GM23338 (cell line): ENCODE measurements at regions not wholly inside any gene's neighbourhood (a gene's known extent, or its start where the extent isn't known, plus 50 kb on each side); places are given as distances from the start of the nearest gene placed in this dataset.
A peak's percentile ranks its signal among the peaks of the same experiment; 100 is the strongest.

Experiments
- ATAC-seq: fragments of 200-7000 bp; cut with Tn5 transposase; 3 replicates; pipeline ENCODE4 v1.9.1; 2020
- DNase-seq: peaks from one replicate; pipeline ENCODE4 v3.0.0-alpha.2; 2015; ENCODE audit warnings: low spot score
- H2AFZ ChIP-seq: fragments of 200-600 bp; sonication (generic); 2 replicates; pipeline ENCODE4 v1.8.0; 2016; ENCODE audit warnings: antibody characterized with exemption, mild to moderate bottlenecking, moderate library complexity
- H3F3A ChIP-seq: fragments of 200-600 bp; sonication (generic); replicated peaks from 2 replicates; pipeline ENCODE4 v1.8.0; 2017; ENCODE audit warnings: antibody characterized with exemption, mixed run types, low read depth
- H3K27ac ChIP-seq: fragments of 200-600 bp; sonication (generic); 2 replicates; pipeline ENCODE4 v1.6.1; 2016; ENCODE audit warnings: low read depth
- H3K27me3 ChIP-seq: fragments of 200-600 bp; sonication (generic); 2 replicates; pipeline ENCODE4 v1.8.0; 2016; ENCODE audit warnings: mild to moderate bottlenecking, mixed run types, moderate library complexity; ENCODE audit not compliant: insufficient read depth
- H3K36me3 ChIP-seq: fragments of 200-600 bp; sonication (generic); 2 replicates; pipeline ENCODE4 v1.8.0; 2016; ENCODE audit warnings: mild to moderate bottlenecking; ENCODE audit not compliant: insufficient read depth
- H3K4me1 ChIP-seq: fragments of 200-600 bp; sonication (generic); 2 replicates; pipeline ENCODE4 v1.8.0; 2016; ENCODE audit warnings: mild to moderate bottlenecking, moderate library complexity; ENCODE audit not compliant: insufficient read depth
- H3K4me2 ChIP-seq: fragments of 200-600 bp; sonication (generic); 2 replicates; pipeline ENCODE4 v1.7.1; 2017; ENCODE audit warnings: mixed run types
- H3K4me3 ChIP-seq: fragments of 200-600 bp; sonication (generic); 2 replicates; pipeline ENCODE4 v1.6.1; 2016; ENCODE audit warnings: mixed run types
- H3K79me2 ChIP-seq: fragments of 200-600 bp; sonication (generic); replicated peaks from 2 replicates; pipeline ENCODE4 v1.8.0; 2017; ENCODE audit warnings: mild to moderate bottlenecking; ENCODE audit not compliant: insufficient read depth
- H3K9me2 ChIP-seq: fragments of 200-600 bp; sonication (generic); 2 replicates; pipeline ENCODE4 v1.8.0; 2017; ENCODE audit not compliant: insufficient read depth
- H4K20me1 ChIP-seq: fragments of 200-600 bp; sonication (generic); replicated peaks from 2 replicates; pipeline ENCODE4 v1.8.0; 2017; ENCODE audit warnings: mild to moderate bottlenecking; ENCODE audit not compliant: insufficient read depth
- H3K27ac Mint-ChIP-seq: 2 replicates; pipeline ENCODE4 v1.8.0; 2020; ENCODE audit warnings: inconsistent platforms, mild to moderate bottlenecking, moderate library complexity, mixed read lengths
- H3K27me3 Mint-ChIP-seq: 3 replicates; pipeline ENCODE4 v1.8.0; 2022; ENCODE audit warnings: low read depth, mild to moderate bottlenecking, moderate library complexity, mixed read lengths, inconsistent platforms; ENCODE audit not compliant: insufficient read depth, poor library complexity
- H3K36me3 Mint-ChIP-seq: 3 replicates; pipeline ENCODE4 v1.8.0; 2021; ENCODE audit warnings: low read depth, mild to moderate bottlenecking, inconsistent platforms, moderate library complexity, mixed read lengths
- H3K4me1 Mint-ChIP-seq: 3 replicates; pipeline ENCODE4 v1.8.0; 2020; ENCODE audit warnings: mild to moderate bottlenecking, inconsistent platforms, mixed read lengths
- H3K4me3 Mint-ChIP-seq: 3 replicates; pipeline ENCODE4 v1.8.0; 2021; ENCODE audit warnings: moderate library complexity, mild to moderate bottlenecking, inconsistent platforms, mixed read lengths
- H3K9me3 Mint-ChIP-seq: 3 replicates; pipeline ENCODE4 v1.8.0; 2020; ENCODE audit warnings: moderate library complexity, mild to moderate bottlenecking, inconsistent platforms, mixed read lengths
- CREB1 ChIP-seq: fragments of 250-450 bp; sonication (Bioruptor Pico); IDR thresholded peaks from 2 replicates; pipeline ENCODE4 v1.5.0; 2020; ENCODE audit warnings: low read depth, mild to moderate bottlenecking, moderate library complexity
- EZH2phosphoT487 ChIP-seq: fragments of 200-600 bp; sonication (generic); IDR thresholded peaks from one replicate; pipeline ENCODE4 v1.8.1; 2018; ENCODE audit warnings: antibody characterized with exemption; ENCODE audit not compliant: unreplicated experiment
- JUNB ChIP-seq: IDR thresholded peaks from one replicate; pipeline ENCODE4 v1.6.1; 2016; ENCODE audit warnings: antibody characterized with exemption; ENCODE audit not compliant: unreplicated experiment
- POLR2AphosphoS5 ChIP-seq: IDR thresholded peaks from 2 replicates; pipeline ENCODE4 v1.6.1; 2016; ENCODE audit warnings: antibody characterized with exemption, low read depth
- ZNF331 ChIP-seq: fragments of 250-450 bp; sonication (Bioruptor Pico); IDR thresholded peaks from 2 replicates; pipeline ENCODE4 v1.5.0; 2020; ENCODE audit warnings: low read depth, mild to moderate bottlenecking, moderate library complexity
- TF ChIP-seq, protein P1 (sequence below): fragments of 250-450 bp; sonication (Bioruptor Pico); IDR thresholded peaks from 2 replicates; pipeline ENCODE4 v1.5.0; 2020; ENCODE audit warnings: mild to moderate bottlenecking, moderate library complexity
- TF ChIP-seq, protein P2 (sequence below): IDR thresholded peaks from one replicate; pipeline ENCODE4 v1.6.1; 2018; ENCODE audit warnings: antibody characterized with exemption; ENCODE audit not compliant: unreplicated experiment
- TF ChIP-seq, protein P3 (sequence below): IDR thresholded peaks from 2 replicates; pipeline ENCODE4 v1.6.1; 2016; ENCODE audit warnings: antibody characterized with exemption

DNA sequence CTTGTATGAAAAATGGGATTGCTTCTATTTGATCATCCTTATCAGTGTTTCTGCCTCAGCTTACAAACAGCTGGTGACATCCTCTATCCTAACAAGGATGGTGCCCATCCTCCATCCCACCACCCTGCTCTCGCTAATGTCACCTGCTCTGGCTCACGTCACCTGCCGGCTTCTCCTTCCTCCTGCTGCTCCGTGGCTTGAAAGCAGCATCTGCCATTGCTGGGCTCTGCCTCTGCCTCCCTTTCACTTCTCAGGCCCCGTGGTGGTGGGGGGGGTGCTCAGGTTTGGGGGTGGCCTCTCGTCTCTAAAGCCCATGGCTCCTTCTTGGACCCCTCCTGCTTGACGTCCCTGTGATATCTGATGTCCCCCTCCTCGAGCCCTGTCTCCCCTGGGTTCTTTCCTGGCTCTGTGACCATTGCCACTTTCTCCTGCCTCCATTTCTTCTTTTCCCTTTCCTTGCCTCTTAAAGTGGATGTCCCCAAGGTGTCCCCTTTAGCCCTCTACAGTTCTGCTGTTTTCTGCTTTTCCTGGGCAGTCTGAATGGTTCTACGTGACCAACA lies 135.5 kb upstream of the ERRFI1 start (continued):
- TF ChIP-seq, protein P1, sequence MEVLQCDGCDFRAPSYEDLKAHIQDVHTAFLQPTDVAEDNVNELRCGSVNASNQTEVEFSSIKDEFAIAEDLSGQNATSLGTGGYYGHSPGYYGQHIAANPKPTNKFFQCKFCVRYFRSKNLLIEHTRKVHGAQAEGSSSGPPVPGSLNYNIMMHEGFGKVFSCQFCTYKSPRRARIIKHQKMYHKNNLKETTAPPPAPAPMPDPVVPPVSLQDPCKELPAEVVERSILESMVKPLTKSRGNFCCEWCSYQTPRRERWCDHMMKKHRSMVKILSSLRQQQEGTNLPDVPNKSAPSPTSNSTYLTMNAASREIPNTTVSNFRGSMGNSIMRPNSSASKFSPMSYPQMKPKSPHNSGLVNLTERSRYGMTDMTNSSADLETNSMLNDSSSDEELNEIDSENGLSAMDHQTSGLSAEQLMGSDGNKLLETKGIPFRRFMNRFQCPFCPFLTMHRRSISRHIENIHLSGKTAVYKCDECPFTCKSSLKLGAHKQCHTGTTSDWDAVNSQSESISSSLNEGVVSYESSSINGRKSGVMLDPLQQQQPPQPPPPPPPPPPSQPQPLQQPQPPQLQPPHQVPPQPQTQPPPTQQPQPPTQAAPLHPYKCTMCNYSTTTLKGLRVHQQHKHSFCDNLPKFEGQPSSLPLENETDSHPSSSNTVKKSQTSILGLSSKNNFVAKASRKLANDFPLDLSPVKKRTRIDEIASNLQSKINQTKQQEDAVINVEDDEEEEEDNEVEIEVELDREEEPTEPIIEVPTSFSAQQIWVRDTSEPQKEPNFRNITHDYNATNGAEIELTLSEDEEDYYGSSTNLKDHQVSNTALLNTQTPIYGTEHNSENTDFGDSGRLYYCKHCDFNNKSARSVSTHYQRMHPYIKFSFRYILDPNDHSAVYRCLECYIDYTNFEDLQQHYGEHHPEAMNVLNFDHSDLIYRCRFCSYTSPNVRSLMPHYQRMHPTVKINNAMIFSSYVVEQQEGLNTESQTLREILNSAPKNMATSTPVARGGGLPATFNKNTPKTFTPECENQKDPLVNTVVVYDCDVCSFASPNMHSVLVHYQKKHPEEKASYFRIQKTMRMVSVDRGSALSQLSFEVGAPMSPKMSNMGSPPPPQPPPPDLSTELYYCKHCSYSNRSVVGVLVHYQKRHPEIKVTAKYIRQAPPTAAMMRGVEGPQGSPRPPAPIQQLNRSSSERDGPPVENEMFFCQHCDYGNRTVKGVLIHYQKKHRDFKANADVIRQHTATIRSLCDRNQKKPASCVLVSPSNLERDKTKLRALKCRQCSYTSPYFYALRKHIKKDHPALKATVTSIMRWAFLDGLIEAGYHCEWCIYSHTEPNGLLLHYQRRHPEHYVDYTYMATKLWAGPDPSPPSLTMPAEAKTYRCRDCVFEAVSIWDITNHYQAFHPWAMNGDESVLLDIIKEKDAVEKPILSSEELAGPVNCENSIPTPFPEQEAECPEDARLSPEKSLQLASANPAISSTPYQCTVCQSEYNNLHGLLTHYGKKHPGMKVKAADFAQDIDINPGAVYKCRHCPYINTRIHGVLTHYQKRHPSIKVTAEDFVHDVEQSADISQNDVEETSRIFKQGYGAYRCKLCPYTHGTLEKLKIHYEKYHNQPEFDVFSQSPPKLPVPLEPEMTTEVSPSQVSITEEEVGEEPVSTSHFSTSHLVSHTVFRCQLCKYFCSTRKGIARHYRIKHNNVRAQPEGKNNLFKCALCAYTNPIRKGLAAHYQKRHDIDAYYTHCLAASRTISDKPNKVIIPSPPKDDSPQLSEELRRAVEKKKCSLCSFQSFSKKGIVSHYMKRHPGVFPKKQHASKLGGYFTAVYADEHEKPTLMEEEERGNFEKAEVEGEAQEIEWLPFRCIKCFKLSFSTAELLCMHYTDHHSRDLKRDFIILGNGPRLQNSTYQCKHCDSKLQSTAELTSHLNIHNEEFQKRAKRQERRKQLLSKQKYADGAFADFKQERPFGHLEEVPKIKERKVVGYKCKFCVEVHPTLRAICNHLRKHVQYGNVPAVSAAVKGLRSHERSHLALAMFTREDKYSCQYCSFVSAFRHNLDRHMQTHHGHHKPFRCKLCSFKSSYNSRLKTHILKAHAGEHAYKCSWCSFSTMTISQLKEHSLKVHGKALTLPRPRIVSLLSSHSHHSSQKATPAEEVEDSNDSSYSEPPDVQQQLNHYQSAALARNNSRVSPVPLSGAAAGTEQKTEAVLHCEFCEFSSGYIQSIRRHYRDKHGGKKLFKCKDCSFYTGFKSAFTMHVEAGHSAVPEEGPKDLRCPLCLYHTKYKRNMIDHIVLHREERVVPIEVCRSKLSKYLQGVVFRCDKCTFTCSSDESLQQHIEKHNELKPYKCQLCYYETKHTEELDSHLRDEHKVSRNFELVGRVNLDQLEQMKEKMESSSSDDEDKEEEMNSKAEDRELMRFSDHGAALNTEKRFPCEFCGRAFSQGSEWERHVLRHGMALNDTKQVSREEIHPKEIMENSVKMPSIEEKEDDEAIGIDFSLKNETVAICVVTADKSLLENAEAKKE, result no peak
- TF ChIP-seq, protein P2, sequence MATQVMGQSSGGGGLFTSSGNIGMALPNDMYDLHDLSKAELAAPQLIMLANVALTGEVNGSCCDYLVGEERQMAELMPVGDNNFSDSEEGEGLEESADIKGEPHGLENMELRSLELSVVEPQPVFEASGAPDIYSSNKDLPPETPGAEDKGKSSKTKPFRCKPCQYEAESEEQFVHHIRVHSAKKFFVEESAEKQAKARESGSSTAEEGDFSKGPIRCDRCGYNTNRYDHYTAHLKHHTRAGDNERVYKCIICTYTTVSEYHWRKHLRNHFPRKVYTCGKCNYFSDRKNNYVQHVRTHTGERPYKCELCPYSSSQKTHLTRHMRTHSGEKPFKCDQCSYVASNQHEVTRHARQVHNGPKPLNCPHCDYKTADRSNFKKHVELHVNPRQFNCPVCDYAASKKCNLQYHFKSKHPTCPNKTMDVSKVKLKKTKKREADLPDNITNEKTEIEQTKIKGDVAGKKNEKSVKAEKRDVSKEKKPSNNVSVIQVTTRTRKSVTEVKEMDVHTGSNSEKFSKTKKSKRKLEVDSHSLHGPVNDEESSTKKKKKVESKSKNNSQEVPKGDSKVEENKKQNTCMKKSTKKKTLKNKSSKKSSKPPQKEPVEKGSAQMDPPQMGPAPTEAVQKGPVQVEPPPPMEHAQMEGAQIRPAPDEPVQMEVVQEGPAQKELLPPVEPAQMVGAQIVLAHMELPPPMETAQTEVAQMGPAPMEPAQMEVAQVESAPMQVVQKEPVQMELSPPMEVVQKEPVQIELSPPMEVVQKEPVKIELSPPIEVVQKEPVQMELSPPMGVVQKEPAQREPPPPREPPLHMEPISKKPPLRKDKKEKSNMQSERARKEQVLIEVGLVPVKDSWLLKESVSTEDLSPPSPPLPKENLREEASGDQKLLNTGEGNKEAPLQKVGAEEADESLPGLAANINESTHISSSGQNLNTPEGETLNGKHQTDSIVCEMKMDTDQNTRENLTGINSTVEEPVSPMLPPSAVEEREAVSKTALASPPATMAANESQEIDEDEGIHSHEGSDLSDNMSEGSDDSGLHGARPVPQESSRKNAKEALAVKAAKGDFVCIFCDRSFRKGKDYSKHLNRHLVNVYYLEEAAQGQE, result no peak

DNA sequence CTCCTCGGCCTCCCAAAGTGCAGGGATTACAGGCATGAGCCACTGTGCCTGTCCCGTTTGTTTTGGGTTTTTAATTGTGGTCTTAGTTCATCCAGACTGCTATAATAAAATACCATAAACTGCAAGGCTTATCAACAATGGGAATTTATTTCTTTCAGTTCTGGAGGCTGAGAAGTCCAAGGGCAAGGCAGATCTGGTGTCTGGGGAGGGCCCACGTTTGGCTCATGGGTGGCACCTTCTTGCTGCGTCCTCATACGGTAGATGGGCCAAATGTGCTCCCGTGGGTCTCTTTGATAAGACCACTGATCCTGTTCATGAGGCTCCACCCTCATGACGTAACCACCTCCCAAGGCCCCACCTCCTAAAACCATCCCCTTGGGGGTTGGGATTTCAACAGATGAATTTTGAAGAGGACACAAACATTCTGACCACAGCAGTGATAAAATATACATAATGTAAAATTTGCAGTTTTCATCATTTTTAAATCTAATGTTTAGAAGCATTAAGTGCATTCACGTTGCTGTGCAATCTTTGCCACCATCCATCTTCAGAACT lies 133.4 kb upstream of the ERRFI1 start:
- no peak for ATAC-seq
- no peak for DNase-seq
- TF ChIP-seq EZH2phosphoT487 (no peak), ZNF331 (no peak), POLR2AphosphoS5 (no peak), CREB1 (no peak), JUNB (no peak)
- TF ChIP-seq, protein P3, sequence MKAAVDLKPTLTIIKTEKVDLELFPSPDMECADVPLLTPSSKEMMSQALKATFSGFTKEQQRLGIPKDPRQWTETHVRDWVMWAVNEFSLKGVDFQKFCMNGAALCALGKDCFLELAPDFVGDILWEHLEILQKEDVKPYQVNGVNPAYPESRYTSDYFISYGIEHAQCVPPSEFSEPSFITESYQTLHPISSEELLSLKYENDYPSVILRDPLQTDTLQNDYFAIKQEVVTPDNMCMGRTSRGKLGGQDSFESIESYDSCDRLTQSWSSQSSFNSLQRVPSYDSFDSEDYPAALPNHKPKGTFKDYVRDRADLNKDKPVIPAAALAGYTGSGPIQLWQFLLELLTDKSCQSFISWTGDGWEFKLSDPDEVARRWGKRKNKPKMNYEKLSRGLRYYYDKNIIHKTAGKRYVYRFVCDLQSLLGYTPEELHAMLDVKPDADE, result no peak
- TF ChIP-seq, protein P2, result no peak

More for the DNA sequence above, 133.4 kb upstream of the ERRFI1 start:
- Mint-ChIP-seq H3K9me3 (peaks cover 3% of the 10 kb centered on the region; the same call in 2 of the 3 replicates), H3K4me1 (peaks cover 11% of the 10 kb centered on the region), H3K36me3 (peaks cover 3% of the 10 kb centered on the region; the same call in 1 of the 3 replicates), H3K4me3 (no peak overlapping the region), H3K27ac (no peak overlapping the region), H3K27me3 (peaks cover 14% of the 10 kb centered on the region)
- no peak overlapping the region for H3K4me3 ChIP-seq
- H3K27me3 ChIP-seq, result no peaks in the 10 kb centered on the region
- H3K27ac ChIP-seq, result no peak overlapping the region
- H3K79me2 ChIP-seq, result no peaks in the 10 kb centered on the region
- no peaks in the 10 kb centered on the region for H3K36me3 ChIP-seq
- no peaks in the 10 kb centered on the region for H4K20me1 ChIP-seq
- H3F3A ChIP-seq, result no peaks in the 10 kb centered on the region
- no peaks in the 10 kb centered on the region; the same call in 1 of the 2 replicates for H3K9me2 ChIP-seq
- H3K4me1 ChIP-seq, result peaks cover 7% of the 10 kb centered on the region
- no peak overlapping the region for H3K4me2 ChIP-seq
- 0 out of 2 replicates have a peak overlapping the region, but pooled peaks have one; percentile 43 for H2AFZ ChIP-seq
